ENCODE measurements at regions not wholly inside any gene's neighbourhood (a gene's known extent, or its start where the extent isn't known, plus 50 kb on each side); places are given as distances from the start of the nearest gene placed in this dataset.

DNA sequence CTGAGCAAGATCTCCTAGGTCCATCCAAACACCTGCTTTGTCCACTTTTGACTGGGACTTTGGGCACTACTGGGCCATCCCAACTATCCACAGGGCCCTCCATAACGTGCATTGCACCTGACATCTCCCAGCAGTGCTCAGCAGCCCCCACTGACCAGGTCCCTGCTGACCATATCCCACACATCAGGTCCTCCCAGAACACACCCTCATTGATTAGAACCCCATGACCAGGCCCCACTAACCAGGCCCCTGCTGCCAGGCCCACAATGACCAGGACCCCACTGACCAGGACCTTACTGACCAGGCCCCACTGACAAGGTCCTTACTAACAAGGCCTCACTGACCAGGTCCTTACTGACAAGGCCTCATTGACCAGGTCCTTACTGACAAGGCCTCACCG is 93.9 kb upstream of the CTSV start:
- H3K27me3 ChIP-seq (replicated peaks in 1 of 4; ENCODE audit: control insufficient read depth in 3 of 4, extremely low read depth in 1 of 4, insufficient read depth in 3 of 4, low read length in 3 of 4), result no peaks in the 10 kb centered on the region
- H3K23ac ChIP-seq (ENCODE audit: insufficient read length), result no peak overlapping the region
- H3K9me3 ChIP-seq (ENCODE audit: insufficient read depth in 2 of 2, low read depth in 1 of 2, low read length in 1 of 2), result peaks cover 0 to 9% of the 10 kb centered on the region in 2 experiments; a peak in 1 of 4 replicates
- peaks cover 2 to 56% (median 29%) of the 10 kb centered on the region in 4 experiments; a peak in 6 of 8 replicates for H3K36me3 ChIP-seq (ENCODE audit: control insufficient read depth in 2 of 4, insufficient read depth in 4 of 4, low read length in 3 of 4)
- no peak overlapping the region for H3K27ac ChIP-seq (ENCODE audit: low read depth, low read length)
- no peak overlapping the region for H3K9ac ChIP-seq (replicated peaks in 1 of 4; ENCODE audit: extremely low read depth in 1 of 4, low read depth in 3 of 4, low read length in 3 of 4)
- DNase-seq (ENCODE audit: low read depth in 1 of 2, low spot score in 2 of 2) (no peak), FAIRE-seq (no peak)
- no peak overlapping the region for H4K8ac ChIP-seq (ENCODE audit: extremely low read depth, insufficient read depth, low read length)
- H2BK5ac ChIP-seq (ENCODE audit: low read depth, low read length), result peak overlapping the region; percentile 35; the same call in 1 of the 2 replicates
- 85% methylated on average over 2 of the region's 2 CpGs; no CpG with 5 or more reads in 1 of the 2 experiments for WGBS, 2 experiments (ENCODE audit: extremely low coverage in 1 of 2, insufficient coverage in 1 of 2, insufficient read length in 1 of 2, insufficient replicate concordance in 2 of 2, low coverage in 1 of 2, low lambda C conversion rate in 2 of 2, missing lambda C conversion rate in 1 of 2)
- H4K20me1 ChIP-seq (replicated peaks in 1 of 2; ENCODE audit: control insufficient read depth in 1 of 2, insufficient read depth in 2 of 2, low read length in 2 of 2), result peaks cover 0 to 1% of the 10 kb centered on the region in 2 experiments
- H4K5ac ChIP-seq (ENCODE audit: insufficient read length, low read depth, low read length), result no peak overlapping the region
- H2BK12ac ChIP-seq (ENCODE audit: low read depth, low read length), result no peak overlapping the region
- H3K18ac ChIP-seq (ENCODE audit: extremely low read depth, low read length), result no peak overlapping the region
- H3K23me2 ChIP-seq (ENCODE audit: low read depth, low read length), result no peaks in the 10 kb centered on the region
- no peak overlapping the region for H3K14ac ChIP-seq (ENCODE audit: insufficient read length)
- H3K4me3 ChIP-seq (ENCODE audit: extremely low read depth in 1 of 4, insufficient read depth in 2 of 4, low read depth in 3 of 4, low read length in 4 of 4), result no peak overlapping the region
- CTCF ChIA-PET (ENCODE audit: partially characterized antibody), result interaction anchor here (1.0 kb wide), 1 partner anchor 275 kb away, joined by 3 read pairs; no protein-coding TSS in a partner anchor
- H2AFZ ChIP-seq (ENCODE audit: low read length), result no peak overlapping the region
- peaks cover 0 to 35% of the 10 kb centered on the region in 2 experiments; a peak in 2 of 4 replicates for H3K79me2 ChIP-seq (ENCODE audit: control insufficient read depth in 1 of 2, insufficient read depth in 2 of 2, low read length in 2 of 2)
- H4K91ac ChIP-seq (replicated peaks; ENCODE audit: insufficient read length, low read length), result no peak overlapping the region
- no peak overlapping the region for H2BK20ac ChIP-seq (ENCODE audit: low read length)
- no peak overlapping the region for H2AK5ac ChIP-seq (ENCODE audit: low read depth, low read length)
- no peaks in the 10 kb centered on the region; the same call in 1 of the 2 replicates for H3K79me1 ChIP-seq (ENCODE audit: low read depth, low read length)
- no peak overlapping the region for H2BK120ac ChIP-seq (replicated peaks; ENCODE audit: low read depth, low read length)
- peaks cover 0 to 3% (median 0%) of the 10 kb centered on the region in 4 experiments; a peak in 1 of 7 replicates for H3K4me1 ChIP-seq (replicated peaks in 1 of 4; ENCODE audit: control insufficient read depth in 3 of 4, insufficient read depth in 4 of 4, low read length in 3 of 4)
- no peak overlapping the region for H3K4ac ChIP-seq (replicated peaks; ENCODE audit: insufficient read length, low read depth, low read length)
- no peak overlapping the region for H3K56ac ChIP-seq (replicated peaks; ENCODE audit: insufficient read length, low read depth, low read length)
- POLR2A ChIA-PET (ENCODE audit: partially characterized antibody), result interaction anchor here (0.9 kb wide), 1 partner anchor 16 kb away, joined by 3 read pairs; no protein-coding TSS in a partner anchor
- H3K4me2 ChIP-seq (ENCODE audit: insufficient read depth in 1 of 2, low read depth in 2 of 2, low read length in 2 of 2), result no peak overlapping the region
- H2BK15ac ChIP-seq (ENCODE audit: low read length), result no peak overlapping the region
- no peak for TF ChIP-seq FOSL1 (IDR thresholded peaks at IDR 0.05; ENCODE audit: insufficient read depth, low read depth, low read length)
- TF ChIP-seq CTCF (IDR thresholded peaks at IDR 0.05; ENCODE audit: control extremely low read depth in 1 of 3, insufficient read depth in 1 of 3, low read depth in 1 of 3, low read length in 3 of 3), result no peak
- no peak for TF ChIP-seq SRF (IDR thresholded peaks at IDR 0.05; ENCODE audit: low read depth, low read length)
- no peak for TF ChIP-seq RBBP5 (IDR thresholded peaks at IDR 0.05; ENCODE audit: borderline replicate concordance, low read depth, low read length)
- no peak for TF ChIP-seq CEBPB (IDR thresholded peaks at IDR 0.05; ENCODE audit: low read depth, low read length)
- TF ChIP-seq ATF3 (IDR thresholded peaks at IDR 0.05; ENCODE audit: insufficient read depth, low read depth, low read length), result no peak
- no peak for TF ChIP-seq SP1 (IDR thresholded peaks at IDR 0.05; ENCODE audit: low read depth, low read length)
- no peak for TF ChIP-seq CHD2 (IDR thresholded peaks at IDR 0.05; ENCODE audit: low read length)
- TF ChIP-seq ASH2L (IDR thresholded peaks at IDR 0.05; ENCODE audit: low read length), result no peak

All from H1 (cell line).